Left cardiac atrium (tissue), 4 donors: ENCODE measurements at regions not wholly inside any gene's neighbourhood (a gene's known extent, or its start where the extent isn't known, plus 50 kb on each side); places are given as distances from the start of the nearest gene placed in this dataset.

ENCODE experiments used
- ATAC-seq, 2 donors: fragments of 200-7000 bp; cut with Tn5 transposase; one replicate each; pipeline ENCODE4 v1.9.1; 2020; ENCODE audit warnings: mild to moderate bottlenecking in 2 of 2, moderate library complexity in 2 of 2
- DNase-seq: peaks from one replicate; pipeline ENCODE4 v3.0.0-alpha.2; 2020
- intact Hi-C, 2 donors: fragments of 100-400 bp; cut with DNase I; formaldehyde crosslinking; loops; one replicate each; pipeline versions ENCODE4 v1.14.1 to v1.15.1; 2022 to 2023
- donor health status: DM: no; HTN: yes; CAD: no.
- donor health status: DM: no; HTN: yes; CAD: no; lungs with severe emphysema.
- donor health status: DM: yes; HTN: yes; CAD: no.
- donor health status: Dilated cardiomyopathy.

- DNase-seq (no peak), ATAC-seq (no peak)
- intact Hi-C loops = no loop called here
These were observed 92.4 kb downstream of the MICALL2 start for GRCh38 chr7:1366801-1367405.

DNA sequence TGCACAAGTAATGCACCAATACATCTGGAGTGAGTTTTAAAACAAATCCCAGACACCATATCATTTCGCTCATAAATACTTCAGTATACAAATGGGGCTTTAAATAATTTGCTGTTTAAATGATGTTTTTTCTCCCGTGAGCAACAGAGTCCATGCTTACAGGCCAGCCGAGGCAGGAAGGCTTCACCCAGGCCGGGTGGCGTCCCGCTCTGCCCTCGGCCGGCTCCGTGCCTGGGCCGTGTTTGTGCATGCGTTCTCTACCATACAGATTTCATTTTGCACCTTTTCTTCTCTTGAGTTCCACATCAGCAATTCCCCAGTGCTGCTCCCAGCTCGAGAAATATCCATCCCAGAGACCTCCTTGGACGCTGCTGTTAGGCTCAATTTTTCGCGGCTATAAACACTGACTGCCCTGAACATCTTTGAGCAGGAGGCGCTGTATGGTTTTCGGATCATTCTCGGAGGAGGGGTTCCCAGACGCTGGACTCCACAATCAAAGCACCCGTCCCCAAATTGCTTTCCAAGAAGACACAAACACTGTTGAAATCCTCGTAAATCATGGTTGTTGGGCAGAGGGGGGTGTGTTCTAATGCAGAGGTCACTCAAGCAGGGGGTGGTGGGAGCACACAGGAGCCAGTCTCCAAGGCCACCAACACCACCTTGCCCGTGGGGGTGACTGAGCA lies 91.6 kb downstream of the MICALL2 start:
- DNase-seq (no peak), ATAC-seq (no peak)
- intact Hi-C loops = no loop called here

GRCh38 chr7:1368184-1368681 lies 91.0 kb downstream of the MICALL2 start:
- intact Hi-C loops = no loop called here
- no peak for ATAC-seq
- DNase-seq = no peak

DNA sequence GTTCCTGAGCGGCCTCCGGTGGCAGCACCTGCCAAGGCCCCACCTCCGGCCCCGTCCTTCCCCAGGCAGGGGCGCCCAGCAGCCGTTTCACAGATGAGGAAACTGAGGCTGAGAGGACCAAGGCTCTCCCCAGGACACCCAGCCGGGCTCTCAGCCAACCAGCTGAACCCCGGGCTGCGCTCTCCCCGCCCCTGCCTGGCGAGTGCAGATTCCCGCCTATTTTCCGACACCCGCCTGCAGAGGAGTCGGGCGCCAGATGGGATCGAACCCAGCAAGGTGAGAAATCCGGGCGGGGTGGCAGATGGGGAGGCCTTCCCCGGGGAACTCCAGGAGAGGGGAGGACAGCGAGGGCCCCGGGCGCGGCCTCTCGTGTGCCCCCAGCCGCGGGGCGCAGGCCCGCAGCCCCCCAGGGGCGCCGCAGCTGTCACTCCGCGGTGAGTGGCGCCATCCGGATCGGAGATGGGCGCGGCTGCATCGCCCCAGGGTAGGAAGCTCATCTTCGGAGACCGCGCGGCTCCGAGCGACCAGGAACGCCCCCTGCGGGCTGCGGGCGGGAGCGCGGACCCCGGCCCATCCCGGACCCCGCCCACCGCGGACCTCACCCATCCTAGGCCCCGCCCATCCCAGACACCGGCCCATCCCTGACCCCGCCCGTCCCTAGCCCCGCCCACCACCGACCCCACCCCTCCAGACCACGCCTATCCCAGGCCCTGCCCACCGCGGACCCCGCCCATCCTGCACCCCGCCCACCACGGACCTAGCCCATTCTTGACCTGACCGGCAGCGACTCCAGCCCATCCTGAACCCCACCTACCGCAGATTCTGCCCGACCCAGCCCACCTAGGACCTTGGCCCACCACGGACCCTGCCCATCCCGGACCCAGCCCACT lies 90.3 kb downstream of the MICALL2 start:
- no peak for DNase-seq
- no peak for ATAC-seq
- intact Hi-C loops = no loop called here

DNA sequence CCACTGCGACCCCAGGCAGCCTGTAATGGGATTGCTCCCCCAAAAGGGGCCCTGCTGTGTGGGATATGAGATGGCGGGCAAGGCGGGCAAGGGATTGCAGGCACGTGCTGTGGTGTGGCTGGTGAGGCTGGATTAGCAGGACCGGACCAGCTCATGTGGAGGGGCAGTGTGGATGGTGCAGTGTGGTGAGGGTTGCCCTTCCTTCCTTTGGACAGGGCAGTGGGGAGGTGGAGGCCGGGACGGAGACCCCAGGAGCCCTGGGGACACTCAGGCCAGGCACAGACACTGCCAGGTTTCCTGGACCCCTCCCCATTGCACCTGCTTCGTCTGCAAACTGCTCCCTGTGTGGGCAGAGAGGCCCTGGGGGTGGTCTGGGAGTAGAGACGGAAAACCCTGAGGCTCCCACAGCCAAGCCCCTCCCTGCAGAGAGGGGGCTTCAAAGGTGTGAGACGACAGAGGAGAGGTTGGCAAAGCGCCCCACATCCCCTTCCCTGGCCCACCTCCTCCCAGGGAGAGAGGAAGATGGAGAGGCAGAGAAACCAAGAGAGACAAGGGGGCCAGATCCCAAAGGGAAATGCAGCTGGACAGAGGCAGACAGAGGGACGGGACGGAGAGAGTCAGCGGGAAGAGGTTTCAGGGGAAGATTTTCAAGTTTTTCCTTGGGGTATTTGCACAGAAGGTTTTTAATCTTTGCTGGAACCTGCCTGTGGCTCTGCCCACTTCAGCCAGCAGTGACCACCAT lies 89.2 kb downstream of the MICALL2 start:
- DNase-seq = no peak
- ATAC-seq = no peak
- intact Hi-C loops = no loop called here

DNA sequence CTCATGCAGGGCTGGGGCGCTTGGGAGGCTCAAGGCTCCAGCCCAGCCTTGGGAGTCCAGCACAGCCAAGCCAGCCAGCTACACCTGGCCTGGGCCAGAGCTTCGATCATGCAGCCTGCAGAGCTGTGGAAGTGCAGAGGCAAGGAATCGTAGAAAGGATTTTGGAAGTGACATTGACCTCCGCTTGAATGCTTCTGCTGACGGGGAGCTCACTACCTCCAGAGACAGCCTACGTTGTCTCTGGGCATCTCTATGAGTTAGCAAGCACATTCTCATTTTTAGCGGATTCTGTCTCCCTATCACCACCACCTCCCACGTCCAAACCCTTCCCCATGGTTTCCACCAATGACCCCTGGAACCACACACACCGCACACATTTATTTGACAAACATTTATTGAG lies 88.5 kb downstream of the MICALL2 start:
- no peak for DNase-seq
- intact Hi-C loops = no loop called here
- no peak for ATAC-seq

DNA sequence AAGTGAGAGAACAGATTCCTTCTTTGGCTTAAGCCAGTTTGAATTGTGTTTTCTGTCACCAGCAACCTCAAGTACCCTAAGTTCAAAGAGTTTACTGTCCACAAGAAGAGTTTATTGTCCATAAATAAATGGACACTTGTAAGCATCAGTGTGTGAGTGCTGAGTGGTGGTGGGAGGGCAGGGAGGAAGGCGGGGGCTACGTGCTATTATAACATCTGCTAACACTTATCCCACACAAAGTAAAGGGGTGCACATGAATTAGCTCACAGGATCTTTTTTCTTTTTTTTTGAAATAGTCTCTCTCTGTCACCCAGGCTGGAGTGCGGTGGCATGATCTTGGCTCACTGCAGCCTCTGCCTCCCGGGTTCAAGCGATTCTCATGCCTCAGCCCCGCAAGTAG lies 87.2 kb downstream of the MICALL2 start:
- DNase-seq = no peak
- ATAC-seq = no peak
- intact Hi-C loops = no loop called here

- no peak for ATAC-seq
- intact Hi-C loops = no loop called here
- DNase-seq = no peak
These were observed 86.4 kb downstream of the MICALL2 start for GRCh38 chr7:1372671-1373379.

DNA sequence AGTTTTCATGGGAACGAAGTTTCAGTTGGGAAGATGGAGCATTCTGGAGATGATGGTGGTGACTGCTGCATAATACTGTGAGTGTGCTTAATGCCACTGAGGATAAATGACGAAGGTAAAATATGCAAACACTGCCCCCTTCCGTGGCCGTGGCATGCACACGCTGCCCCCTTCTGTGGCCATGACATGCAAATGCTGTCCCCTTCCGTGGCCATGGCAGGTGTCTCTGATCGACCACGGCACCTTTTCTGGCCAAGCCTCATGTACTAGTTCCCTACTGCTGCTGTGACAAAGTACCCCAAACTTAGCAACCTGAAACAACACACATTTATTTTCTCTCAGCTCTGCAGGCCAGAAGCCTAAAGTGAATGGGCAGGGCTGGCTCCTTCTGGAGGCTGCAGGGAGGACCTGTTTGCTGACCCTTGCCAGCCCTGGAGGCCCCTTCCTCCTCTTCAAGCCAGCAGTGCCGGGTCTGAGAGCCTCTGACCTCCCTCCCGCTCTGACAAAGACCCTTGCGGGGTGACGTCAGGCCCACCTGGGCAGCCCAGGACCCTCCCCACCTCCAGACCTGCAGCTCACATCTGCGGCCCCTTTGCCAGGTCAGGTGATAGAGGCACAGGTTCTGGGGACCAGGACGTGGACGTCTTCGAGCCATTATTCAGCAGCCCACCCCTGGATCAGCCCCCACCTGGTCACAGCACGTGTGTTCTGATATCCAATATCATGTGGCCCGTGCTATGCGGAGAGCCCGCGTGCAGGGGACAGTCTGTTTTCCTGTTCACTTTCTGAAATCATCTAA lies 82.0 kb downstream of the MICALL2 start:
- intact Hi-C loops = no loop called here
- no peak for DNase-seq
- no peak for ATAC-seq

DNA sequence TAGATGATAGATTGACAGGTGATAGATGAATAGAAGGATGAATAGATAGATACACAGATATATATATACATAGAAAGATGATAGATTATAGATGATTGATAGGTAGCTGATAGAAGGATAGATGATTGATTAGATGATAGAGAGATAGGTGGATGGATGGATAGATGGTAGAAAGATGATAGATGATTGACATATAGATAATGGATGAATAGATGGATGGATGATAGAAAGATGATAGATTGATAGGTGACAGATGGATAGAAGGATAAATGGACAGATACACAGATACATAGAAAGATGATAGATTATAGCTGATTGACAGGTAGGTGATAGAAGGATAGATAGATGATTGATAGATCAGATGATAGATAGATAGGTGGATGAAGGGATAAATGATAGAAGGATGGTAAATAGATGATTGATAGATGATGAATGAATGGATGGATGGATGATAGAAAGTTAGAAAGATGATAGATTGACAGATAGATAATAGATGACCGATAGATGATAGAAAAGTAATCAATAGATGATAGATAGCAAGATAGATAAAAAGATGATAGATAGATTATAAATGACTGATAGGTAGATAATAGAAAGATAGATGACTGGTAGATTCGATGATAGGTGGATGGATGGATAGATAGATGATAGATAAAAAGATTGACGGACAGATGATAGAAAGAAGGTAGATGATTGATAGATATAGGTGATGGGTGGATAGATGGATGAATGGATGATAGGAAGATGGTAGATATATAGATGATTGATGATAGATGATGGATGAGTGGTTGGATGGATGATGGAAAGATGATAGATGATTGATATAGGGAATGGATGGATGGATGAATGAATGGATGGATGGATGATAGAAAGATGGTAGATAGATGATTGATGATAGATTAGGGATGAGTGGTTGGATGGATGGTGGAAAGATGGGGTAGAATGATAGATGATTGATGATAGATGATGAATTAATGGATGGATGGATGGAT lies 80.4 kb downstream of the MICALL2 start:
- DNase-seq = no peak
- intact Hi-C loops = no loop called here
- ATAC-seq = no peak

DNA sequence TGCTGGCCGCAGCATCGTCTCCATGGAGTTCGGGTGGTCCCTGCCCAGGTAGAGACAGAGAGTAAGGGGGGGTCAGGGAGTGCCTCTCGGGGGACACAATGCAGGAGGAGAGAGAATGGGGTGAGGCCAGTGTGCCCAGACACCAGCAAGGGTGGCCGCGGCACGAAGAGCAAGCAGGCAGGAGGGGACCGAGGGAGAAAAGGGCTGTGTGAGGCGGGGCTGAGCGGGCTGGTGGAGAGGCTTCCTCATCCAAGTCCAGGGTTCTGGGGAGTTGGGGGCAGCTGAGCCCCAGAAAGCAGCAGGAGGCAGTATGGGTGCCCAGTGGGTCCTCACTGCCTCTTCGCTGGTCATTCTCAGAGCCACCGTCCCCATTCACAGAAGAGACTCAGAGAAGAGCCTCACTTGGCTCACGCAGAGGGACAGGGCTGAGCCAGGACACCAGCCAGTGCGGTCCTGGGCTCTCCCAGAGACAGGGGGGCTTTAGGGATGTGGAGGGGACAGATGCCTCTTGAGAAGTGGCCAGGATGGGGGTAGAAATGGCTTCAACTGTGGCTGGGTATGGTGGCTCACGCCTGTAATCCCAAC lies 78.9 kb downstream of the MICALL2 start:
- intact Hi-C loops = no loop called here
- DNase-seq (no peak), ATAC-seq (no peak)

DNA sequence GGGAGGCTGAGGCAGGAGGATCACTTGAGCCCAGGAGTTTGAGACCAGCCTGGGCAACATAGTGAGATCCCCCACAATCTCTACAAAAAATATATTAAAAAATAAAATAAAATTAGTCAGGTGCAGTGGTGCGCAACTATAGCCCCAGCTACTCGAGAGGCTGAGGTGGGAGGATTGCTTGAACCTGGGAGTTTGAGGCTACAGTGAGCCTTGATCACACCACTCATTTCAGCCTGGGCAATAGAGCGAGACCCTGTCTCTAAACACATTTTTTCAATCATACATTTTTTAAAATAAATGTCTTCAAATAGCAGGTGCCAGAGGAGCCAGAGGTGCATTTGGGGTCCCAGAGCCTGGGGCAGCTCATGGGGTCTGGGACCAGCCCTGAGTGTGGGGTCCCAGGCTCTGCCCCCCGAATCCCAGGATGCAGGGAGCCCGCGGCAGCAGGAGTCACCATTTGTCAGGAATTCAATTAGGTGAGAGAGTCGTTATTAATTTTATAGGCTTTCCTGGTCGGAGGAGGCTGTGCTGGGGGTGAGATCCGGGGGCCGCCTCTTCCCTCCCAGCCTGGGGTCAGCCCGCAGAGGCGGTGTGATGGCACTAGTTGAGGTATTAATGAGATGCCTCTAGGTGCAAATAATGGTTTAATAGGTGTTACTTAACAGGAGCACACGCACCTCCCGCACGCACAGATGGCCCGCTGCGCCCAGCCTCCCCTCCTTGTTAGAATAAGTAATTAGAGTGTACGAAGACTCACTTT lies 78.3 kb downstream of the MICALL2 start:
- intact Hi-C loops = no loop called here
- DNase-seq (no peak), ATAC-seq (no peak)

GRCh38 chr7:1382553-1383397 lies 76.5 kb downstream of the MICALL2 start:
- intact Hi-C loops = no loop called here
- ATAC-seq (no peak), DNase-seq (no peak)

GRCh38 chr7:1383398-1384112 lies 75.7 kb downstream of the MICALL2 start:
- DNase-seq = no peak
- intact Hi-C loops = no loop called here
- ATAC-seq = no peak

GRCh38 chr7:1384113-1384415 lies 75.2 kb downstream of the MICALL2 start:
- ATAC-seq (no peak), DNase-seq (no peak)
- intact Hi-C loops = no loop called here
